H1 (cell line): ENCODE measurements at regions not wholly inside any gene's neighbourhood (a gene's known extent, or its start where the extent isn't known, plus 50 kb on each side); places are given as distances from the start of the nearest gene placed in this dataset.

Source experiments
- CTCF ChIA-PET: fragments of 300-600 bp; sonication (Branson Sonifier 250); formaldehyde crosslinking; loops from one replicate; lab custom pipeline; 2021; ENCODE audit not compliant: partially characterized antibody; lab: Charles Lee
- POLR2A ChIA-PET: fragments of 300-600 bp; sonication (Branson Sonifier 250); formaldehyde crosslinking; loops from one replicate; lab custom pipeline; 2021; ENCODE audit warnings: inconsistent platforms; ENCODE audit not compliant: partially characterized antibody; lab: Charles Lee
- DNase-seq, 2 experiments: peaks; one replicate each; pipeline versions ENCODE4 v3.0.0 to v3.0.0-alpha.2; 2010 to 2022; ENCODE audit warnings: low spot score in 2 of 2, low read depth in 1 of 2, mixed read lengths in 1 of 2
- FAIRE-seq: peaks from 2 replicates; lab custom pipeline; 2011; peaks lifted over from hg19 to GRCh38; lab: Jason Lieb, UNC
- H2AFZ ChIP-seq: 2 replicates; pipeline ENCODE4 v1.8.1; 2012; ENCODE audit warnings: low read length, inconsistent platforms
- H2AK5ac ChIP-seq: 2 replicates; pipeline ENCODE4 v1.6.1; 2013; ENCODE audit warnings: low read depth, low read length
- H2BK120ac ChIP-seq: replicated peaks from 2 replicates; pipeline ENCODE3; 2013; ENCODE audit warnings: low read depth, low read length, inconsistent platforms
- H2BK12ac ChIP-seq: 2 replicates; pipeline ENCODE4 v1.6.1; 2013; ENCODE audit warnings: low read depth, low read length
- H2BK15ac ChIP-seq: 2 replicates; pipeline ENCODE4 v1.6.1; 2013; ENCODE audit warnings: low read length
- H2BK20ac ChIP-seq: 2 replicates; pipeline ENCODE4 v1.6.1; 2013; ENCODE audit warnings: low read length
- H2BK5ac ChIP-seq: 2 replicates; pipeline ENCODE4 v1.6.1; 2013; ENCODE audit warnings: low read depth, low read length
- H3K14ac ChIP-seq: 2 replicates; pipeline ENCODE4 v1.6.1; 2013; ENCODE audit warnings: inconsistent platforms; ENCODE audit not compliant: insufficient read length
- H3K18ac ChIP-seq: 2 replicates; pipeline ENCODE4 v1.6.1; 2013; ENCODE audit warnings: low read length; ENCODE audit errors: extremely low read depth
- H3K23ac ChIP-seq: 2 replicates; pipeline ENCODE4 v1.6.1; 2013; ENCODE audit warnings: inconsistent platforms; ENCODE audit not compliant: insufficient read length
- H3K23me2 ChIP-seq: 2 replicates; pipeline ENCODE4 v1.6.1; 2013; ENCODE audit warnings: low read depth, low read length
- H3K27ac ChIP-seq: 2 replicates; pipeline ENCODE4 v1.6.1; 2011; ENCODE audit warnings: low read depth, low read length, inconsistent platforms
- H3K27me3 ChIP-seq, 4 experiments: replicated peaks in 1 of 4; 1 replicate in 1 of 4; 2 replicates in 3 of 4; pipeline versions ENCODE4 v1.6.1 to v1.8.1; 2011 to 2013; ENCODE audit warnings: low read length in 3 of 4, mild to moderate bottlenecking in 3 of 4, inconsistent platforms in 2 of 4, mixed read lengths in 2 of 4, moderate library complexity in 1 of 4; ENCODE audit not compliant: control insufficient read depth in 3 of 4, insufficient read depth in 3 of 4; ENCODE audit errors: extremely low read depth in 1 of 4
- H3K36me3 ChIP-seq, 4 experiments: 2 replicates each; pipeline versions ENCODE4 v1.6.1 to v1.8.1; 2011 to 2013; ENCODE audit warnings: mild to moderate bottlenecking in 4 of 4, low read length in 3 of 4, moderate library complexity in 2 of 4, control low read depth in 1 of 4, inconsistent platforms in 1 of 4; ENCODE audit not compliant: insufficient read depth in 4 of 4, control insufficient read depth in 2 of 4
- H3K4ac ChIP-seq: replicated peaks from 2 replicates; pipeline ENCODE3; 2013; ENCODE audit warnings: low read length, low read depth, mixed read lengths, inconsistent platforms; ENCODE audit not compliant: insufficient read length
- H3K4me1 ChIP-seq, 4 experiments: replicated peaks in 1 of 4; 1 replicate in 1 of 4; 2 replicates in 3 of 4; pipeline versions ENCODE4 v1.6.1 to v1.8.1; 2011 to 2013; ENCODE audit warnings: low read length in 3 of 4, inconsistent platforms in 2 of 4, mixed read lengths in 1 of 4; ENCODE audit not compliant: insufficient read depth in 4 of 4, control insufficient read depth in 3 of 4
- H3K4me2 ChIP-seq, 2 experiments: 2 replicates each; pipeline versions ENCODE4 v1.6.1 to v1.8.1; 2011 to 2013; ENCODE audit warnings: low read depth in 2 of 2, low read length in 2 of 2, control low read depth in 1 of 2, inconsistent platforms in 1 of 2, mild to moderate bottlenecking in 1 of 2; ENCODE audit not compliant: insufficient read depth in 1 of 2
- H3K4me3 ChIP-seq, 4 experiments: fragments of 200-600, 300-600 bp in 1 of 4; sonication (generic), shearing (Covaris generic), sonication (Bioruptor Twin) in 1 of 4; 2 replicates each; pipeline versions ENCODE4 v1.5.1 to v1.8.1; 2011 to 2016; ENCODE audit warnings: low read length in 4 of 4, low read depth in 3 of 4, control low read depth in 2 of 4, inconsistent platforms in 2 of 4, mild to moderate bottlenecking in 2 of 4, mixed read lengths in 1 of 4, moderate library complexity in 1 of 4; ENCODE audit not compliant: insufficient read depth in 2 of 4; ENCODE audit errors: extremely low read depth in 1 of 4
- H3K56ac ChIP-seq: replicated peaks from 2 replicates; pipeline ENCODE3; 2013; ENCODE audit warnings: low read depth, mild to moderate bottlenecking, mixed read lengths, low read length, inconsistent platforms; ENCODE audit not compliant: insufficient read length
- H3K79me1 ChIP-seq: 2 replicates; pipeline ENCODE4 v1.6.1; 2013; ENCODE audit warnings: low read depth, low read length, control low read depth
- H3K79me2 ChIP-seq, 2 experiments: 2 replicates each; pipeline versions ENCODE4 v1.6.1 to v1.8.1; 2012 to 2013; ENCODE audit warnings: low read length in 2 of 2, mild to moderate bottlenecking in 2 of 2, inconsistent platforms in 1 of 2; ENCODE audit not compliant: insufficient read depth in 2 of 2, control insufficient read depth in 1 of 2
- H3K9ac ChIP-seq, 4 experiments: replicated peaks in 1 of 4; 1 replicate in 1 of 4; 2 replicates in 3 of 4; pipeline versions ENCODE4 v1.6.1 to v1.8.1; 2011 to 2013; ENCODE audit warnings: low read depth in 3 of 4, low read length in 3 of 4, control low read depth in 2 of 4, mild to moderate bottlenecking in 2 of 4, moderate library complexity in 2 of 4, inconsistent platforms in 1 of 4; ENCODE audit errors: extremely low read depth in 1 of 4
- H3K9me3 ChIP-seq, 2 experiments: 2 replicates each; pipeline versions ENCODE4 v1.6.1 to v1.8.1; 2012 to 2013; ENCODE audit warnings: mild to moderate bottlenecking in 2 of 2, moderate library complexity in 2 of 2, control low read depth in 1 of 2, inconsistent platforms in 1 of 2, low read depth in 1 of 2, low read length in 1 of 2, mixed read lengths in 1 of 2; ENCODE audit not compliant: insufficient read depth in 2 of 2
- H4K20me1 ChIP-seq, 2 experiments: replicated peaks in 1 of 2; 2 replicates each; pipeline versions ENCODE3 to v1.8.1; 2011 to 2013; ENCODE audit warnings: inconsistent platforms in 2 of 2, low read length in 2 of 2, mild to moderate bottlenecking in 1 of 2; ENCODE audit not compliant: insufficient read depth in 2 of 2, control insufficient read depth in 1 of 2
- H4K5ac ChIP-seq: 2 replicates; pipeline ENCODE4 v1.6.1; 2013; ENCODE audit warnings: low read length, low read depth, mixed read lengths, inconsistent platforms; ENCODE audit not compliant: insufficient read length
- H4K8ac ChIP-seq: 2 replicates; pipeline ENCODE4 v1.8.0; 2013; ENCODE audit warnings: mild to moderate bottlenecking, moderate library complexity, low read length, inconsistent platforms; ENCODE audit not compliant: insufficient read depth; ENCODE audit errors: extremely low read depth
- H4K91ac ChIP-seq: replicated peaks from 2 replicates; pipeline ENCODE3; 2013; ENCODE audit warnings: low read length, mixed read lengths, inconsistent platforms; ENCODE audit not compliant: insufficient read length
- CREB1 ChIP-seq: IDR thresholded peaks from 2 replicates; pipeline ENCODE4 v1.6.1; 2012; ENCODE audit warnings: inconsistent platforms
- SIN3A ChIP-seq, 2 experiments: IDR thresholded peaks in 1 of 2; conservative IDR thresholded peaks in 1 of 2; 2 replicates each; pipeline ENCODE4 v1.6.1; 2011 to 2012; ENCODE audit warnings: low read length in 2 of 2, improper control_type of control experiment in 1 of 2, low read depth in 1 of 2, mild to moderate bottlenecking in 1 of 2
- SIX5 ChIP-seq: IDR thresholded peaks from 2 replicates; pipeline ENCODE4 v1.6.1; 2011; ENCODE audit warnings: mild to moderate bottlenecking, low read depth, low read length
- WGBS, 2 experiments: shearing (Covaris generic) in 1 of 2; methylation state at CpG; one replicate each; pipeline versions ENCODE4 v1.1.6 to v1.1.7; 2013 to 2015; ENCODE audit warnings: low lambda C conversion rate in 2 of 2, mixed read lengths in 2 of 2, inconsistent platforms in 1 of 2, low coverage in 1 of 2, missing lambda C conversion rate in 1 of 2; ENCODE audit not compliant: insufficient replicate concordance in 2 of 2, insufficient coverage in 1 of 2, insufficient read length in 1 of 2; ENCODE audit errors: extremely low coverage in 1 of 2, missing lambda C conversion rate in 1 of 2; 5-methylcytosine and 5-hydroxymethylcytosine counted together

GRCh38 chr5:93676704-93677103 lies 64.7 kb downstream of the POU5F2 start:
- no peaks in the 10 kb centered on the region for H3K23me2 ChIP-seq
- H3K79me2 ChIP-seq, result no peaks in the 10 kb centered on the region
- no peak overlapping the region for H2BK120ac ChIP-seq
- 0 out of 8 replicates have a peak overlapping the region, but pooled peaks of 1 of the 4 experiments have one; percentile 5 for H3K4me3 ChIP-seq
- no peak overlapping the region for H3K9ac ChIP-seq
- TF ChIP-seq CREB1 (no peak), SIN3A (conservative IDR thresholded peaks at IDR 0.05 in 1 of 2, IDR thresholded peaks at IDR 0.05 in 1 of 2; ENCODE audit: low read depth in 1 of 2, low read length in 2 of 2) (no peak), SIX5 (no peak)
- no peaks in the 10 kb centered on the region for H3K36me3 ChIP-seq
- no peaks in the 10 kb centered on the region for H3K27me3 ChIP-seq
- no peak overlapping the region for H4K5ac ChIP-seq
- DNase-seq, result no peak
- no peak overlapping the region for H2BK15ac ChIP-seq
- H3K9me3 ChIP-seq, result no peaks in the 10 kb centered on the region
- H3K79me1 ChIP-seq, result no peaks in the 10 kb centered on the region
- H4K91ac ChIP-seq, result no peak overlapping the region
- peak overlapping the region in 1 of 2 experiments; percentile 47; a peak in 1 of 4 replicates for H3K4me2 ChIP-seq
- ChIA-PET CTCF (interaction anchor here (1.0 kb wide), 1 partner anchor 8 kb away, joined by 3 read pairs; no protein-coding TSS in a partner anchor), POLR2A (interaction anchor here (1.4 kb wide), 1 partner anchor 32 kb away, joined by 3 read pairs; no protein-coding TSS in a partner anchor)
- H2AK5ac ChIP-seq, result no peak overlapping the region
- H2BK12ac ChIP-seq, result no peak overlapping the region
- H3K56ac ChIP-seq, result no peak overlapping the region
- H3K27ac ChIP-seq, result no peak overlapping the region
- H3K4me1 ChIP-seq, result peaks cover 0 to 7% (median 6%) of the 10 kb centered on the region in 4 experiments; a peak in 6 of 7 replicates
- no peak overlapping the region for H2BK5ac ChIP-seq
- no peaks in the 10 kb centered on the region for H4K20me1 ChIP-seq
- H3K14ac ChIP-seq, result no peak overlapping the region
- no peak overlapping the region; the same call in 1 of the 2 replicates for H3K18ac ChIP-seq
- no peak overlapping the region for H3K23ac ChIP-seq
- H3K4ac ChIP-seq, result no peak overlapping the region
- no peak overlapping the region for H4K8ac ChIP-seq
- no peak for FAIRE-seq
- H2AFZ ChIP-seq, result no peak overlapping the region
- WGBS, 2 experiments, result 77% methylated on average over 5 of the region's 5 CpGs; no CpG with 5 or more reads in 1 of the 2 experiments
- H2BK20ac ChIP-seq, result no peak overlapping the region
